Keratinocyte (primary cell): ENCODE measurements at regions not wholly inside any gene's neighbourhood (a gene's known extent, or its start where the extent isn't known, plus 50 kb on each side); places are given as distances from the start of the nearest gene placed in this dataset.

ENCODE experiments used
- DNase-seq: peaks from one replicate; pipeline ENCODE4 v3.0.0-alpha.2; 2011; ENCODE audit warnings: low read depth, missing footprints, low spot score
- FAIRE-seq: peaks from 2 replicates; lab custom pipeline; 2011; peaks lifted over from hg19 to GRCh38; lab: Jason Lieb, UNC
- H2AFZ ChIP-seq: 2 replicates; pipeline ENCODE4 v1.6.0; 2012; ENCODE audit warnings: low read length, control low read depth, inconsistent platforms; ENCODE audit not compliant: control insufficient read depth
- H3K27ac ChIP-seq: 2 replicates; pipeline ENCODE4 v1.5.1; 2011; ENCODE audit warnings: low read length; ENCODE audit not compliant: control insufficient read depth, insufficient read depth
- H3K27me3 ChIP-seq: 3 replicates; pipeline ENCODE4 v1.6.0; 2011; ENCODE audit warnings: low read length; ENCODE audit not compliant: control insufficient read depth, insufficient read depth; ENCODE audit errors: extremely low read depth
- H3K36me3 ChIP-seq, 2 experiments: 2 replicates in 1 of 2; 3 replicates in 1 of 2; pipeline ENCODE4 v1.5.1; 2011; ENCODE audit warnings: low read length in 2 of 2, mild to moderate bottlenecking in 1 of 2; ENCODE audit not compliant: control insufficient read depth in 2 of 2, insufficient read depth in 2 of 2; ENCODE audit errors: extremely low read depth in 1 of 2
- H3K4me1 ChIP-seq: 3 replicates; pipeline ENCODE4 v1.5.1; 2011; ENCODE audit warnings: low read length; ENCODE audit not compliant: control insufficient read depth, insufficient read depth; ENCODE audit errors: extremely low read depth
- H3K4me2 ChIP-seq: 3 replicates; pipeline ENCODE4 v1.6.0; 2011; ENCODE audit warnings: low read depth, low read length; ENCODE audit not compliant: control insufficient read depth, insufficient read depth; ENCODE audit errors: extremely low read depth
- H3K4me3 ChIP-seq, 3 experiments: fragments of 200-600 bp in 1 of 3; sonication (generic) in 1 of 3; 2 replicates in 2 of 3; 3 replicates in 1 of 3; pipeline ENCODE4 v1.5.1; 2011 to 2016; ENCODE audit warnings: low read length in 3 of 3, mild to moderate bottlenecking in 3 of 3, control low read depth in 2 of 3, inconsistent platforms in 1 of 3, low read depth in 1 of 3, mixed read lengths in 1 of 3, mixed run types in 1 of 3, moderate library complexity in 1 of 3; ENCODE audit not compliant: control insufficient read depth in 2 of 3, insufficient read depth in 2 of 3; ENCODE audit errors: extremely low read depth in 1 of 3
- H3K79me2 ChIP-seq: 2 replicates; pipeline ENCODE4 v1.6.0; 2012; ENCODE audit warnings: low read length; ENCODE audit not compliant: control insufficient read depth, insufficient read depth
- H3K9ac ChIP-seq: 3 replicates; pipeline ENCODE4 v1.6.0; 2011; ENCODE audit warnings: low read length; ENCODE audit not compliant: control insufficient read depth, insufficient read depth; ENCODE audit errors: extremely low read depth
- H3K9me1 ChIP-seq: 3 replicates; pipeline ENCODE4 v1.6.0; 2011; ENCODE audit warnings: low read length; ENCODE audit not compliant: control insufficient read depth, insufficient read depth; ENCODE audit errors: extremely low read depth
- H3K9me3 ChIP-seq: 2 replicates; pipeline ENCODE4 v1.5.1; 2012; ENCODE audit warnings: low read depth, low read length; ENCODE audit not compliant: control insufficient read depth
- H4K20me1 ChIP-seq: 3 replicates; pipeline ENCODE4 v1.6.0; 2011; ENCODE audit warnings: low read length; ENCODE audit not compliant: control insufficient read depth, insufficient read depth; ENCODE audit errors: extremely low read depth
- EZH2 ChIP-seq: IDR thresholded peaks from one replicate; pipeline ENCODE4 v1.6.1; 2012; ENCODE audit warnings: inconsistent platforms, mild to moderate bottlenecking, low read length, moderate library complexity
- dilution Hi-C: fragments of 300-500 bp; cut with MboI; formaldehyde crosslinking; loops from one replicate; pipeline ENCODE4 v1.7.0; 2020; ENCODE audit warnings: low sequenced_read_pairs; ENCODE audit not compliant: extremely low pct_ligation_motif_present
- TF ChIP-seq, protein P1 (sequence below), 3 experiments: IDR thresholded peaks in 1 of 3; conservative IDR thresholded peaks in 1 of 3; optimal IDR thresholded peaks in 1 of 3; 2 replicates in 2 of 3; 3 replicates in 1 of 3; pipeline versions ENCODE3 to v1.5.1; 2011; ENCODE audit warnings: low read length in 3 of 3, mild to moderate bottlenecking in 3 of 3, moderate library complexity in 2 of 3, control low read depth in 1 of 3, inconsistent platforms in 1 of 3; ENCODE audit not compliant: insufficient read depth in 2 of 3; ENCODE audit errors: extremely low read depth in 1 of 3

- DNase-seq (no peak), FAIRE-seq (no peak)
- H3K9me1 ChIP-seq: peaks cover 2% of the 10 kb centered on the region
These were observed 96.0 kb upstream of the OTOS start for GRCh38 chr2:240236217-240237111.

GRCh38 chr2:240237609-240238174, 97.2 kb upstream of the OTOS start:
- no peak overlapping the region for H3K4me3 ChIP-seq
- no peak overlapping the region for H3K9ac ChIP-seq
- H3K9me3 ChIP-seq: no peaks in the 10 kb centered on the region
- dilution Hi-C loops: no loop called here
- no peak overlapping the region for H2AFZ ChIP-seq
- peaks cover 2% of the 10 kb centered on the region for H3K9me1 ChIP-seq
- FAIRE-seq (peak; percentile 52), DNase-seq (peak; percentile 84)
- TF ChIP-seq EZH2: no peak
- TF ChIP-seq, protein P1, sequence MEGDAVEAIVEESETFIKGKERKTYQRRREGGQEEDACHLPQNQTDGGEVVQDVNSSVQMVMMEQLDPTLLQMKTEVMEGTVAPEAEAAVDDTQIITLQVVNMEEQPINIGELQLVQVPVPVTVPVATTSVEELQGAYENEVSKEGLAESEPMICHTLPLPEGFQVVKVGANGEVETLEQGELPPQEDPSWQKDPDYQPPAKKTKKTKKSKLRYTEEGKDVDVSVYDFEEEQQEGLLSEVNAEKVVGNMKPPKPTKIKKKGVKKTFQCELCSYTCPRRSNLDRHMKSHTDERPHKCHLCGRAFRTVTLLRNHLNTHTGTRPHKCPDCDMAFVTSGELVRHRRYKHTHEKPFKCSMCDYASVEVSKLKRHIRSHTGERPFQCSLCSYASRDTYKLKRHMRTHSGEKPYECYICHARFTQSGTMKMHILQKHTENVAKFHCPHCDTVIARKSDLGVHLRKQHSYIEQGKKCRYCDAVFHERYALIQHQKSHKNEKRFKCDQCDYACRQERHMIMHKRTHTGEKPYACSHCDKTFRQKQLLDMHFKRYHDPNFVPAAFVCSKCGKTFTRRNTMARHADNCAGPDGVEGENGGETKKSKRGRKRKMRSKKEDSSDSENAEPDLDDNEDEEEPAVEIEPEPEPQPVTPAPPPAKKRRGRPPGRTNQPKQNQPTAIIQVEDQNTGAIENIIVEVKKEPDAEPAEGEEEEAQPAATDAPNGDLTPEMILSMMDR (optimal IDR thresholded peaks at IDR 0.05 in 1 of 3, IDR thresholded peaks at IDR 0.05 in 1 of 3, conservative IDR thresholded peaks at IDR 0.05 in 1 of 3; ENCODE audit: extremely low read depth in 1 of 3, insufficient read depth in 2 of 3, low read length in 3 of 3): no peak
- peaks cover 3% of the 10 kb centered on the region for H4K20me1 ChIP-seq
- H3K27ac ChIP-seq: no peak overlapping the region
- H3K4me1 ChIP-seq: peaks cover 33% of the 10 kb centered on the region
- peak overlapping the region; percentile 48 for H3K4me2 ChIP-seq
- no peaks in the 10 kb centered on the region for H3K79me2 ChIP-seq
- no peaks in the 10 kb centered on the region for H3K27me3 ChIP-seq
- H3K36me3 ChIP-seq: no peaks in the 10 kb centered on the region

More at GRCh38 chr2:240236217-240237111, 96.0 kb upstream of the OTOS start:
- Histone ChIP-seq H3K79me2 (no peaks in the 10 kb centered on the region), H3K4me1 (peaks cover 33% of the 10 kb centered on the region), H2AFZ (no peak overlapping the region), H3K4me3 (no peak overlapping the region), H3K27ac (no peak overlapping the region), H4K20me1 (peaks cover 3% of the 10 kb centered on the region), H3K27me3 (no peaks in the 10 kb centered on the region), H3K9me3 (no peaks in the 10 kb centered on the region), H3K36me3 (no peaks in the 10 kb centered on the region), H3K9ac (no peak overlapping the region), H3K4me2 (no peak overlapping the region)
- TF ChIP-seq, protein P1 (optimal IDR thresholded peaks at IDR 0.05 in 1 of 3, IDR thresholded peaks at IDR 0.05 in 1 of 3, conservative IDR thresholded peaks at IDR 0.05 in 1 of 3; ENCODE audit: extremely low read depth in 1 of 3, insufficient read depth in 2 of 3, low read length in 3 of 3): no peak
- TF ChIP-seq EZH2: no peak
- dilution Hi-C loops: no loop called here
